ENCODE measurements at regions not wholly inside any gene's neighbourhood (a gene's known extent, or its start where the extent isn't known, plus 50 kb on each side); places are given as distances from the start of the nearest gene placed in this dataset.

GRCh38 chr4:138677212-138677611 lies 338.4 kb upstream of the NOCT start:
- DNase-seq = peak in 1 of 3 donors; percentile 47
- no peak for TF ChIP-seq CTCF (IDR thresholded peaks at IDR 0.05; ENCODE audit: control extremely low read depth, extremely low read depth)

GRCh38 chr4:138675685-138676084 lies 339.9 kb upstream of the NOCT start:
- H3K27ac ChIP-seq (ENCODE audit: low read depth in 1 of 2, low read length in 1 of 2) = no peak overlapping the region
- H3K4me1 ChIP-seq (ENCODE audit: control insufficient read depth in 5 of 5, insufficient read depth in 5 of 5, low read length in 5 of 5) = peaks cover 0 to 11% (median 3%) of the 10 kb centered on the region in 5 donors
- H3K36me3 ChIP-seq (ENCODE audit: control insufficient read depth in 4 of 4, insufficient read depth in 4 of 4, low read length in 4 of 4) = no peaks in the 10 kb centered on the region
- 89% methylated on average over 5 of the region's 5 CpGs for WGBS, 2 donors
- no peak overlapping the region for H3K4me3 ChIP-seq
- ATAC-seq (ENCODE audit: insufficient read depth, low FRiP score) = no peak
- H3K9ac ChIP-seq (ENCODE audit: insufficient read depth in 1 of 2, low read length in 2 of 2) = no peak overlapping the region
- TF ChIP-seq CTCF (IDR thresholded peaks at IDR 0.05; ENCODE audit: control extremely low read depth, extremely low read depth) = no peak
- no peaks in the 10 kb centered on the region for H3K27me3 ChIP-seq (ENCODE audit: control insufficient read depth in 3 of 3, insufficient read depth in 3 of 3, low read length in 2 of 3)
- no peaks in the 10 kb centered on the region for H3K9me3 ChIP-seq (ENCODE audit: control insufficient read depth in 4 of 4, insufficient read depth in 3 of 4, low read length in 3 of 4)
- DNase-seq = no peak

More at GRCh38 chr4:138677212-138677611, 338.4 kb upstream of the NOCT start:
- 78 to 83% methylated on average over 4 of the region's 4 CpGs for WGBS, 2 donors
- peaks cover 0 to 11% (median 3%) of the 10 kb centered on the region in 5 donors for H3K4me1 ChIP-seq (ENCODE audit: control insufficient read depth in 5 of 5, insufficient read depth in 5 of 5, low read length in 5 of 5)
- no peak overlapping the region for H3K9ac ChIP-seq (ENCODE audit: insufficient read depth in 1 of 2, low read length in 2 of 2)
- no peaks in the 10 kb centered on the region for H3K36me3 ChIP-seq (ENCODE audit: control insufficient read depth in 4 of 4, insufficient read depth in 4 of 4, low read length in 4 of 4)
- H3K27ac ChIP-seq (ENCODE audit: low read depth in 1 of 2, low read length in 1 of 2) = no peak overlapping the region
- peaks cover 0 to 6% (median 0%) of the 10 kb centered on the region in 3 donors for H3K27me3 ChIP-seq (ENCODE audit: control insufficient read depth in 3 of 3, insufficient read depth in 3 of 3, low read length in 2 of 3)
- no peak overlapping the region for H3K4me3 ChIP-seq
- no peak for ATAC-seq (ENCODE audit: insufficient read depth, low FRiP score)
- no peaks in the 10 kb centered on the region for H3K9me3 ChIP-seq (ENCODE audit: control insufficient read depth in 4 of 4, insufficient read depth in 3 of 4, low read length in 3 of 4)

- H3K36me3 ChIP-seq (ENCODE audit: control insufficient read depth in 4 of 4, insufficient read depth in 4 of 4, low read length in 4 of 4) = no peaks in the 10 kb centered on the region
- WGBS, 2 donors = 15 to 31% methylated on average over 1 of the region's 1 CpG
- H3K27ac ChIP-seq (ENCODE audit: low read depth in 1 of 2, low read length in 1 of 2) = no peak overlapping the region
- no peaks in the 10 kb centered on the region for H3K9me3 ChIP-seq (ENCODE audit: control insufficient read depth in 4 of 4, insufficient read depth in 3 of 4, low read length in 3 of 4)
- no peak overlapping the region for H3K9ac ChIP-seq (ENCODE audit: insufficient read depth in 1 of 2, low read length in 2 of 2)
- DNase-seq (no peak), ATAC-seq (ENCODE audit: insufficient read depth, low FRiP score) (no peak)
- no peak for TF ChIP-seq CTCF (IDR thresholded peaks at IDR 0.05; ENCODE audit: control extremely low read depth, extremely low read depth)
- H3K4me3 ChIP-seq = no peak overlapping the region
- H3K4me1 ChIP-seq (ENCODE audit: control insufficient read depth in 5 of 5, insufficient read depth in 5 of 5, low read length in 5 of 5) = peaks cover 0 to 11% (median 3%) of the 10 kb centered on the region in 5 donors
- no peaks in the 10 kb centered on the region for H3K27me3 ChIP-seq (ENCODE audit: control insufficient read depth in 3 of 3, insufficient read depth in 3 of 3, low read length in 2 of 3)
Measured at GRCh38 chr4:138674209-138674608, 341.4 kb upstream of the NOCT start.

- WGBS, 2 donors = 54 to 61% methylated on average over 10 of the region's 10 CpGs
- Histone ChIP-seq H3K36me3 (ENCODE audit: control insufficient read depth in 4 of 4, insufficient read depth in 4 of 4, low read length in 4 of 4) (no peaks in the 10 kb centered on the region), H3K9me3 (ENCODE audit: control insufficient read depth in 4 of 4, insufficient read depth in 3 of 4, low read length in 3 of 4) (no peaks in the 10 kb centered on the region), H3K4me1 (ENCODE audit: control insufficient read depth in 5 of 5, insufficient read depth in 5 of 5, low read length in 5 of 5) (peaks cover 0 to 11% (median 3%) of the 10 kb centered on the region in 5 donors), H3K27ac (ENCODE audit: low read depth in 1 of 2, low read length in 1 of 2) (no peak overlapping the region), H3K4me3 (no peak overlapping the region), H3K9ac (ENCODE audit: insufficient read depth in 1 of 2, low read length in 2 of 2) (no peak overlapping the region), H3K27me3 (ENCODE audit: control insufficient read depth in 3 of 3, insufficient read depth in 3 of 3, low read length in 2 of 3) (no peaks in the 10 kb centered on the region)
- DNase-seq (no peak), ATAC-seq (ENCODE audit: insufficient read depth, low FRiP score) (no peak)
- no peak for TF ChIP-seq CTCF (IDR thresholded peaks at IDR 0.05; ENCODE audit: control extremely low read depth, extremely low read depth)
Measured at GRCh38 chr4:138673053-138673452, 342.5 kb upstream of the NOCT start.
